ENCODE measurements at regions not wholly inside any gene's neighbourhood (a gene's known extent, or its start where the extent isn't known, plus 50 kb on each side); places are given as distances from the start of the nearest gene placed in this dataset.

GRCh38 chr2:19244460-19245363 lies 113.7 kb downstream of the OSR1 start:
- DNase-seq (no peak), ATAC-seq (peak in 2 of 8 donors; percentile 35 to 74)
- no peaks in the 10 kb centered on the region for H3K4me1 ChIP-seq
- H3K36me3 ChIP-seq, result no peaks in the 10 kb centered on the region
- H3K27ac ChIP-seq, result no peak overlapping the region
- intact Hi-C loops (cut with DNase I), result no loop called here
- no peak for TF ChIP-seq CTCF (IDR thresholded peaks at IDR 0.05)
- H3K4me3 ChIP-seq, result no peak overlapping the region
- no peaks in the 10 kb centered on the region for H3K27me3 ChIP-seq
- H3K9me3 ChIP-seq, result no peaks in the 10 kb centered on the region
- WGBS, 2 donors, result 75 to 76% methylated on average over 9 of the region's 9 CpGs

GRCh38 chr2:19238440-19239060 lies 119.9 kb downstream of the OSR1 start:
- no peak for TF ChIP-seq CTCF (IDR thresholded peaks at IDR 0.05)
- intact Hi-C loops (cut with DNase I), result no loop called here
- DNase-seq (no peak), ATAC-seq (no peak)
- no peak overlapping the region for H3K27ac ChIP-seq
- H3K36me3 ChIP-seq, result no peaks in the 10 kb centered on the region
- H3K4me1 ChIP-seq, result no peaks in the 10 kb centered on the region
- H3K27me3 ChIP-seq, result no peaks in the 10 kb centered on the region
- WGBS, 2 donors, result 76 to 80% methylated on average over 8 of the region's 8 CpGs
- no peaks in the 10 kb centered on the region for H3K9me3 ChIP-seq
- no peak overlapping the region for H3K4me3 ChIP-seq

- no peak overlapping the region for H3K4me3 ChIP-seq
- TF ChIP-seq CTCF (IDR thresholded peaks at IDR 0.05), result no peak
- DNase-seq (no peak), ATAC-seq (no peak)
- no peaks in the 10 kb centered on the region for H3K4me1 ChIP-seq
- intact Hi-C loops (cut with DNase I), result no loop called here
- WGBS, 2 donors, result 31 to 55% methylated on average over 2 of the region's 2 CpGs
- no peaks in the 10 kb centered on the region for H3K36me3 ChIP-seq
- no peaks in the 10 kb centered on the region for H3K9me3 ChIP-seq
- no peaks in the 10 kb centered on the region for H3K27me3 ChIP-seq
- H3K27ac ChIP-seq, result no peak overlapping the region
Observed at GRCh38 chr2:19235308-19235707, 123.1 kb downstream of the OSR1 start.

GRCh38 chr2:19232312-19232711 lies 126.1 kb downstream of the OSR1 start:
- intact Hi-C loops (cut with DNase I), result no loop called here
- Histone ChIP-seq H3K9me3 (no peaks in the 10 kb centered on the region), H3K36me3 (no peaks in the 10 kb centered on the region), H3K4me3 (no peak overlapping the region), H3K4me1 (no peaks in the 10 kb centered on the region), H3K27ac (no peak overlapping the region), H3K27me3 (no peaks in the 10 kb centered on the region)
- ATAC-seq (no peak), DNase-seq (no peak)
- WGBS, 2 donors, result 90 to 93% methylated on average over 1 of the region's 1 CpG
- no peak for TF ChIP-seq CTCF (IDR thresholded peaks at IDR 0.05)

All from heart right ventricle (tissue), 16 donors.